Activated CD8-positive, alpha-beta memory T cell treated with anti-CD3 and anti-CD28 coated beads for 36 hours (primary cell): ENCODE measurements at regions not wholly inside any gene's neighbourhood (a gene's known extent, or its start where the extent isn't known, plus 50 kb on each side); places are given as distances from the start of the nearest gene placed in this dataset.

Source experiments
- CTCF ChIA-PET: fragments of 350-600 bp; sonication (Branson Sonifier 250); formaldehyde crosslinking; loops from one replicate; lab custom pipeline; 2021; ENCODE audit warnings: antibody characterized with exemption; lab: Charles Lee
- POLR2A ChIA-PET: fragments of 350-600 bp; sonication (Branson Sonifier 250); formaldehyde crosslinking; loops from one replicate; lab custom pipeline; 2021; ENCODE audit warnings: antibody characterized with exemption; lab: Charles Lee

GRCh38 chr19:16019691-16020448 lies 56.4 kb upstream of the TPM4 start:
- ChIA-PET POLR2A (no interaction called here), CTCF (no interaction called here)

GRCh38 chr19:16021796-16022195 lies 54.5 kb upstream of the TPM4 start:
- POLR2A ChIA-PET, result no interaction called here
- CTCF ChIA-PET, result interaction anchor here (0.7 kb wide), 2 partner anchors 426 to 1325 kb away, joined by 3 to 4 read pairs; no protein-coding TSS in a partner anchor

GRCh38 chr19:16022251-16022650 lies 54.0 kb upstream of the TPM4 start:
- ChIA-PET POLR2A (no interaction called here), CTCF (interaction anchor here (0.7 kb wide), 2 partner anchors 426 to 1325 kb away, joined by 3 to 4 read pairs; no protein-coding TSS in a partner anchor)

- ChIA-PET POLR2A (no interaction called here), CTCF (no interaction called here)
Measured at GRCh38 chr19:16022681-16023080, 53.6 kb upstream of the TPM4 start.

- ChIA-PET CTCF (no interaction called here), POLR2A (no interaction called here)
Measured at GRCh38 chr19:16023146-16023915, 53.0 kb upstream of the TPM4 start.

- ChIA-PET POLR2A (no interaction called here), CTCF (no interaction called here)
Measured at GRCh38 chr19:16024266-16025107, 51.8 kb upstream of the TPM4 start.

GRCh38 chr19:16025108-16026101 lies 50.9 kb upstream of the TPM4 start:
- ChIA-PET CTCF (no interaction called here), POLR2A (no interaction called here)

- ChIA-PET POLR2A (no interaction called here), CTCF (no interaction called here)
Measured at GRCh38 chr19:16026131-16026530, 50.2 kb upstream of the TPM4 start.
